G401 (cell line): ENCODE measurements at regions not wholly inside any gene's neighbourhood (a gene's known extent, or its start where the extent isn't known, plus 50 kb on each side); places are given as distances from the start of the nearest gene placed in this dataset.

Experiments
- DNase-seq: peaks from one replicate; pipeline ENCODE4 v3.0.0-alpha.2; 2015; ENCODE audit warnings: low spot score
- in situ Hi-C: cut with HindIII; loops from 2 replicates; pipeline ENCODE4 v1.10.0; 2016; ENCODE audit warnings: low sequenced_read_pairs, mixed read lengths

GRCh38 chr9:95608341-95608740, 91.6 kb upstream of the PTCH1 start:
- in situ Hi-C loops = loop anchor here (5.0 kb wide), 1 partner anchor 54 kb away; no protein-coding TSS in a partner anchor
- no peak for DNase-seq

- no peak for DNase-seq
- in situ Hi-C loops = loop anchor here (5.0 kb wide), 1 partner anchor 55 kb away; no protein-coding TSS in a partner anchor
Observed at GRCh38 chr9:95607507-95607906, 90.7 kb upstream of the PTCH1 start.

GRCh38 chr9:95606489-95607350, 89.9 kb upstream of the PTCH1 start:
- no peak for DNase-seq
- in situ Hi-C loops = loop anchor here (5.0 kb wide), 1 partner anchor 56 kb away; no protein-coding TSS in a partner anchor

- DNase-seq = no peak
- in situ Hi-C loops = loop anchor here (5.0 kb wide), 1 partner anchor 56 kb away; no protein-coding TSS in a partner anchor
Observed at GRCh38 chr9:95605816-95606488, 89.2 kb upstream of the PTCH1 start.

- in situ Hi-C loops = loop anchor here (5.0 kb wide), 1 partner anchor 57 kb away; no protein-coding TSS in a partner anchor
Observed at GRCh38 chr9:95605101-95605500, 88.3 kb upstream of the PTCH1 start.

GRCh38 chr9:95598236-95598635, 81.5 kb upstream of the PTCH1 start:
- in situ Hi-C loops = no loop called here
- DNase-seq = no peak

More at GRCh38 chr9:95605101-95605500, 88.3 kb upstream of the PTCH1 start:
- DNase-seq = no peak

- no peak for DNase-seq
- in situ Hi-C loops = no loop called here
Observed at GRCh38 chr9:95595721-95596295, 79.0 kb upstream of the PTCH1 start.

GRCh38 chr9:95592931-95593330, 76.2 kb upstream of the PTCH1 start:
- in situ Hi-C loops = no loop called here
- DNase-seq = no peak

GRCh38 chr9:95588724-95589588, 72.2 kb upstream of the PTCH1 start:
- no peak for DNase-seq
- in situ Hi-C loops = no loop called here

- in situ Hi-C loops = no loop called here
Observed at GRCh38 chr9:95587021-95587964, 70.5 kb upstream of the PTCH1 start.

GRCh38 chr9:95586326-95586725, 69.6 kb upstream of the PTCH1 start:
- in situ Hi-C loops = no loop called here
- DNase-seq = no peak

More at GRCh38 chr9:95587021-95587964, 70.5 kb upstream of the PTCH1 start:
- no peak for DNase-seq

GRCh38 chr9:95585824-95586223, 69.1 kb upstream of the PTCH1 start:
- DNase-seq = no peak
- in situ Hi-C loops = no loop called here

GRCh38 chr9:95584176-95584575, 67.4 kb upstream of the PTCH1 start:
- in situ Hi-C loops = no loop called here
- DNase-seq = no peak

GRCh38 chr9:95581900-95582299, 65.1 kb upstream of the PTCH1 start:
- in situ Hi-C loops = no loop called here
- DNase-seq = no peak

GRCh38 chr9:95580812-95581761, 64.3 kb upstream of the PTCH1 start:
- in situ Hi-C loops = no loop called here
- DNase-seq = no peak

- DNase-seq = no peak
- in situ Hi-C loops = no loop called here
Observed at GRCh38 chr9:95574866-95575553, 58.2 kb upstream of the PTCH1 start.
